Medulla oblongata (tissue), 1 donor: ENCODE measurements at regions not wholly inside any gene's neighbourhood (a gene's known extent, or its start where the extent isn't known, plus 50 kb on each side); places are given as distances from the start of the nearest gene placed in this dataset.

Experiments
- DNase-seq: peaks from one replicate; pipeline ENCODE4 v3.0.0-alpha.2; 2015; ENCODE audit errors: extremely low spot score

DNA sequence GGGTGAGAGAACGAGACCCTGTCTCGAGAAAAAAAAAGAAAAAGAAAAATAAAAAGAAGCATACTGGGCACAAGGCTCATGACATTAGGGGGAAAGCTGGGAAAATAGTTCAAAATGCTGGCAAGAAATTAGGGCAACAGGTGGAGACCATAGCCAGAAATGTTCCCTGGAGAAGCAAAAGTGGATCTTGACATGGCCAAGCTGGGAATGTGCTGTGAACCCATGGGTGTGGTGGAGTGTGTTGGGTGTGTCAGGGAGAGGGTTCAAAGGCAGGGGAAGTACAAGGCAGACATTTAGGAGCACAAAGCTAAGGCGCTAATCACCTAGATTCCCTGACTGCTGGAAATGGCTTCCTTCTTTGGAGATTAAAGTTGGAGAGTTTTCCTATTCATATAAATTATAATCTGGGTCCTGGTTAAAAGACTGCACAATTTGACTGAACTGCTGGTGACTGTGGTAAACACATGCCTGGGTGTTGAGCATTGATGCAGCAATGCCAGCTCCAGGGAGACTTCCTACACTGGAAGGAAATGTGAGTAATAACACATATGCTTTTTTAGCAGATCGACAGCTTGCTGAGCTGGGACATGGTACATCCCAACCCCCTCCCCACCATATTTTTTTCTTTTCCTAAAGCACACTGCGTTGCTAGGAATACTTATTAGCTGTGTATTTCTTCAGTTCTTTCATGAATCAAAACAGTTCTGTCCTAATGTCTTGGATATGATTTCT is 70.1 kb upstream of the ARHGAP21 start:
- DNase-seq, result no peak

DNA sequence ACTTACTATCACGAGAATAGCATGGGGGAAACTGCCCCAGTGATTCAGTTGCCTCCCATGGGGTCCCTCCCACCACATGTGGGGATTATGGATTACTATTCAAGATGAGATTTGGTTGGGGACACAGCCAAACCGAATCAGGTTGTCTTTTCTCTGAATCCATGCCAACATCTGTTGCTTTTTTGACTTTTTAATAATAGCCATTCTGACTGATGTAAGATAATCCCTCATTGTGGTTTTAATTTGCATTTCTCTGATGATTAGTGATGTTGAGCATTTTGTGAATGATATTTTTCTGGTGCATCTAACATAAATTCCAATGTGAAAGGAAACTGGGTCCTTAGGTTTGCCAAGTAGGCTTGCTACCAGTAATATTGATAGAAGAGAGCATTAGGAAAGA is 69.0 kb upstream of the ARHGAP21 start:
- no peak for DNase-seq

DNA sequence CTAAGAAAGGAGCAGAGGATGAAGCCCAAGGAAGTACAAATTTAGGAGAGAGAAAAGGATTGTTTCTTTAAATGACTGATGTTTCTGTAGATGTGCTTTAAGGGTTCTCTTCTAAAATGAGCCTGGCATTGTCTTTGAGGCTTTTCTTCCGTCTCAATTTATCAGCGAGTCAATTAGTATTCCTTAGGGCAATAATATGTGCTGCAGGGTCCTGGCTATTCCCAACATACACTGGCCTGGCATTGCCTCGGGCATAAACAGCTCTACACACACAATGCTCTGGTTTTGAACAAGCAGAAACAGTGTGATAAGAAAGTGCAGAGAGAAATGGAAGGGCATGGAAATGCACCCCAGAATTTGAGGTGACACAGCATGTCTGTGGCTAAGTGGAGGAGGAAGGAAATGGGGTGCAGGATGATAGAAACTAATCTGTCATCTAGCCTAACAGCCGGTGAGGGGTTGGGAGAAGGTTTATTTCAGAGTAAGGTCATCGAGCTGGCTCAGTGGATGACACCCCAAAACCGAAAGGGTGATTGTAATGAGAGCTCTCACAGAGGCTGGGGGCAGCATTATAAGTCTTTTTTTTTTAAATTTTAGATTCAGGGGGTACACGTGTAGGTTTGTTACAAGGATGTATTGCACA is 67.5 kb upstream of the ARHGAP21 start:
- DNase-seq, result peak; percentile 40

DNA sequence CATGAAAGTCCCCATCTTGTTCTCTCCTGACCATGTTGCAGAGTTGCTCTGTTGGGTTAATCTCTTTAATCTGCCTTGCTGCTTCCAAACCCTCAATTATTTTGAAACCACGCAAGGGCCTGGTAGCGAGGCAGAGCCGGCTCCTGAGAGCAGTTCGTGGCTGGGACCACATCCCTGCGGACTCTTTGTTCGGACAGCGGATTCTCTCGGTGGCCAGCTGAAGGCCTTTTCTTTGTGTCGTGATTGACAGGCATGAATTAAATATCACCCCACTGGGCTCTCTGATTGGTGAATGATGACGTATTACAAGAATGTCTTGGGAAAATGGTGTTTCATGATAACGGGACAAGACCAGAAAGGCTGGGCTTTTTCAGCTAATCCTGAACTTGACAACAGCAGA is 66.9 kb upstream of the ARHGAP21 start:
- DNase-seq, result peak; percentile 87

DNA sequence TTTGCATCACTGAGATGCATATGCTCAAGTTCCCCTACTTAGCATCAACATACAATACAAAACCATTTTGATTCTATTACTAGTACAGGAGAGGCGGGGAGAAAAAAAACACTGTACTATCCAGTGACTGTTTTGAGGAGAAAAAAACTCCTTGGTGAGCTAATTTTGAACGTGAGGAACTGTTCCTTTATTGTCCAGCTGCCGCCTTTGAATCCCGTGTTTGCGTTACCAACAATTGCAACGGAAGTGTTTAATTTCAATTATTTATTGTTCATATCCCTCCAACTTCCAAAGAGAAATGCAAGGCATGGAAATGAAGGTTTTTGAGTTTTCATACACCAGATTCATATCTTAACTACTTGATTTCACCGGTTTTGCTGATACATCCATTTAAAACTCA is 66.4 kb upstream of the ARHGAP21 start:
- peak; percentile 24 for DNase-seq

DNA sequence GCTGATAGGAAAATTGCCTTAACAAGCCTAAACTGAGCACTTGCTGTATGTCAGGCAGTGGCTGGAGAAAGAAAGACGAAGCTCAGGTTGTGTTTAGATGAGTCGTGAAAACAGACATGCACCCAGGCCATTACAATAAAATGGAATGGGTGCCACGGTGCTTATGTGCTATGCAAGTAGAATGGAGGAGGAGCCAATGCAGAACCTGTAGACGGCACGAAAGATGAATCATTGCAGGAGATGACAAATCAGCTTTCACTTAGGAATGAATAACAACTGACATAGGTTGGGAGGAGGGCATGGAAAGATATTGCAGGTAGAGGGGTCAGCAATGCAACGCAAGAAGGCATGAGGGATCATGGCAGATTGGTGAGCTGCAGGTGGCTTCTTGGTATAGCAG is 61.2 kb upstream of the ARHGAP21 start:
- no peak for DNase-seq

DNA sequence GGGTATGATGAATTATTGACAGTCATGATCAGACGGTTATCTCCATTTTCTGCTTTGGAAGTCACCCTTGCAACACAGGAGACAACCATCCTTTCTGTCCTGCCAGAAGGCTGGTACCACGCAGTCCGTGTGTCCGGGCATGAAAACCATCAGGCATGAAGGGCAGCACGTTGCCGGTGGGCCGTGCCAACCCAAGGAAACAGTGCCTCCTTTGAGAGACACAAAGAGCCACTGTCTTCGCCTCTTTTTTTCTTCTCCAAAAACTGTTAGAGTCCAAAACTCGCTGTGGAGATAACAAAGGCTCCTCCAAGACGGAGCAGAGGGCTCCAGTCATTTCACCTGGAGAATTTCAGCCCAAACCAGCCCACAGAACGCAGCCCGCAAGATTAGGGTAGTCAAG is 60.4 kb upstream of the ARHGAP21 start:
- DNase-seq, result peak; percentile 95

DNA sequence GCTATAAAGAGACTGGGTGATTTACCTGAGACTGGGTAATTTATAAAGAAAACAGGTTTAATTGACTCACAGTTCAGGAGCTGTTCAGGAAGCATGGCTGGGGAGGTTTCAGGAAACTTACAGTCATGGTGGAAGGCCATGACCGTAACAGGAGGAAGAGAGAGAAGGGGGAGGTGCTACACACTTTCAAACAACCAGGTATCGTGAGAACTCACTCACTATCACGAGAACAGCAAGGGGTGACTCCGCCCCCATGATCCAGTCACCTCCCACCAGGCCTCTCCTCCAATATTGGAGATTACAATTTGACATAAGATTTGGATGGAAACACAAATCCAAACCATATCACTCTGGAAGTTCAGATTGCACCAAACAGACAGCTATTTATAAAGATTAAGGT is 59.8 kb upstream of the ARHGAP21 start:
- no peak for DNase-seq

DNA sequence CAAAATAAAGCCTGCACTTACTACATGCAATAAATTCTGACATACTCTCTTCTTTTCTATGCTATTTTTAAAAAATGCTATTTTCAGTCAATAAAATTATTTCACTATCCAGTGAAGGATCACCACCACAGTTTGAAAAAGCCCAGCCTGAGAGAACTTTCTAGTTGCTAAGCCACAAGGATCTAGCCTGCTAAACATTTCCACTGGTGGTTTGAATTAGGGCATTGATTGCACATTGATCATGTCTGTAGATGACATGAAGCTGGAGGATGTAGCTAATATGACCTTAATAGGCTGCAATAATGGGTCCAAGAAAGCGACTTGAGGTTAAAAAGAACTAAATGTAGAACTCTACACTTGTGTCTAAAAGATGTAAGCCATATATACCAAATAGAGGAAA is 56.0 kb upstream of the ARHGAP21 start:
- DNase-seq, result no peak

DNA sequence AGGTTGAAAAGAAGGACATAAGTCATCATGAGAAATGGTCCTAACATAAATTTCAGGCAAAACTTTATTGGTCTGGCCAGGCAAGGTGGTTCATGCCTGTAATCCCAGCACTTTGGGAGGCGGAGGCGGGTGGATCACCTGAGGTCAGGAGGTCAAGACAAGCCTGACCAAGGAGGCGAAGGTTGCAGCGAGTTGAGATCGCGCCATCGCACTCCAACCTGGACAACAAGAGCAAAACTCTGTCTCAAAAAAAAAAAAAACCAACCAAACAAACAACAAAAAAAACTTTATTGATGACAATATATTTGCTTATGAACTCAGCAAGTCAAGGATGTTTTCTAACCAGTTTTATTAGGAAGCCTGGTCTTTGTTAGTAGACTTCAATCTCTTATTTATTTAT is 54.6 kb upstream of the ARHGAP21 start:
- no peak for DNase-seq

DNA sequence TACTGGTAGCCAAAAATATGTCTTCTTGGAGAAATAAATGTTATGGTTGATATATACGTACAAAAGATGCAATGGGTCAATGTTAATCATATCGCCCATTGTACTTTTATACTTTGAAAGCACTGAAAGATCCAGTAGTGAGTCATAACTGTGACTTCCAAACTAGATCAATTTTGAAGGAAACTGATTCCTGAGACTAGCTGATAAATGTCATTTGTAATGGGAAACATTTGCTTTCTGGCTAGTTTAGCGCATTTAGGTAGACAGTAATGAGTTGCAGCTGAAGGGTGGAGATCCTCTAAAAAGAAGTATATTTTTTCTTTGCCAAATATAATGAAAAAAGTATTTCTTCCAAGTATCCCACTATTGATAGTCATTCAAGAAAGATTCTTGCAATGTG is 53.5 kb upstream of the ARHGAP21 start:
- DNase-seq, result no peak

DNA sequence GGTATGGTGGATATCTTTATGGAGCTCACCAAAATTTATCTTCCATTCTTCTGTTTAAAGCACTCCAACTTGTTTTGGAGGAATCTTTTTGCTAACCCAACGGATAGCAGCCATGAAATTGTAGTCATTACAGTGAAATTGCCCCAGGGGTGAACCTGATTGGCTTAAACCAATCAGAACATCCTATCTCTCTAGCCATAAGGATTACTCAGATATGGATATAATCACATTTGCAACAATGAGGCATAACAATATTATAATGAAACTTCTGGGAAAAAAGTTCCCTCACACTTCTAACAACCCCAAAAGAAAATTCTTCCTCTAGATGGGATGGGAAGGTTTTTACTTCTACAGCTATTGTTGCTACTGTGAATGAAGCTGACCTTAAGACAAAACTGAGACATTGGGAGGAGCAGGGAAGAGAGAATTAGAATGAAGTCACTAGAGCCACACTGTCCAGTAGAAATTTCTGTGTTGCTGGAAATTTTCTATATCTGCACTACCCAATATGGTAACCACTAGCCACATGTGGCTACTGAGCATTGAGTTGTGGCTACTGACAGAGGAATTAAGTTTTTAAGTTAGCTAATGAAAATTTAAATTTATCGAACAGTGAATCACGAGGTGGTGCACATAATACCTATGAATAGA is 50.4 kb upstream of the ARHGAP21 start:
- DNase-seq, result no peak
